ENCODE measurements at regions not wholly inside any gene's neighbourhood (a gene's known extent, or its start where the extent isn't known, plus 50 kb on each side); places are given as distances from the start of the nearest gene placed in this dataset.

DNA sequence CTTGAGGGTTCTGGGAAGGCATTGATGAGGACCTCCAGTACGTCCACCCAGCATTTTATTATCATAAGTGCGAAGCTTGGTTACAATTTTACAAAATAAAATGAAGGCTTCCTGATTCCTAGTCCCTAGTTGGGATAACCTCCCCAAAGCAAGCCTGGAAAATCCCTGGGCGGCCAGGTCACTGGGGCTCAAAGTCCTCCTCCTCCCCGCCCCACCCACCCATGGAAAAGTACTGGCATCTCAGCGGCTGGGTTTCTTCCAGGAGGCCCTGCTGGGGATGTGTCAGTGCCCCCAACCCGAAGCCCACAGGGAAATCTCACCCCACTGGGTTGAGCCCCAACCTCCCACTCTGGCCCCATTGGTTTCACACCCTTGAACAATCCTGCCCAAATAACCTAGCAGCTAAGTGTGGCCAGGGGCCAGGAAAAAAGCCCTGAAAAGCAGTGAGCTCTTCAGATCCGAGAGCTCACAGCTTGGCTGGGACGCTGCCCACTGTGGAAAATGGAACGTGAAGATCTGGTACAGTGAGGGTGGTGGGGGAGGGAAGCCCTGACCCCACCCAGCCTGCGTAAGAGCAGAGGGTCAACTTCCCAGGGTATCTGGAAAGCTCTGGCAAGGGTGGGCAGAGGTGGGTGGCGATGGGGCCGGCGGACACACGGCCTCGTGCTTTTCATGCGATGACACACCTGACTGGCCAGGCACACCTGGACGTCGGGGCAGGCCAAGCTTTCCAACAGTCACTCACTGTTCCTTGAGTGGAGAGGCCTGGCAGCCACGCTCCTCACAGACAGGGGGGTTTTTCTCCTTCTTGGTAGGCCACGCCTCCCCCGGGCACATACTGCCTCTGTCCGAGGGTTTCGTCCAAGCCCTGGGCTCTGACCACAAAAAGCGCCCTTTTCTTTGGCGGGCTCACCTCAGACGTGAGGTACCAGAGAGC, 324.5 kb downstream of the SOX9 start:
- Histone ChIP-seq H3K27me3 (no peaks in the 10 kb centered on the region), H3K4me3 (no peak overlapping the region), H3K9me3 (no peaks in the 10 kb centered on the region), H3K4me1 (no peaks in the 10 kb centered on the region), H3K27ac (no peak overlapping the region), H3K36me3 (ENCODE audit: low read depth, missing control alignments) (no peaks in the 10 kb centered on the region)
- WGBS, 2 donors = 85 to 86% methylated on average over 24 to 26 of the region's 26 CpGs
- intact Hi-C loops (cut with DNase I; ENCODE audit: low total_unique reads) = no loop called here
- TF ChIP-seq POLR2A (IDR thresholded peaks at IDR 0.05) = no peak
- TF ChIP-seq, protein P1, sequence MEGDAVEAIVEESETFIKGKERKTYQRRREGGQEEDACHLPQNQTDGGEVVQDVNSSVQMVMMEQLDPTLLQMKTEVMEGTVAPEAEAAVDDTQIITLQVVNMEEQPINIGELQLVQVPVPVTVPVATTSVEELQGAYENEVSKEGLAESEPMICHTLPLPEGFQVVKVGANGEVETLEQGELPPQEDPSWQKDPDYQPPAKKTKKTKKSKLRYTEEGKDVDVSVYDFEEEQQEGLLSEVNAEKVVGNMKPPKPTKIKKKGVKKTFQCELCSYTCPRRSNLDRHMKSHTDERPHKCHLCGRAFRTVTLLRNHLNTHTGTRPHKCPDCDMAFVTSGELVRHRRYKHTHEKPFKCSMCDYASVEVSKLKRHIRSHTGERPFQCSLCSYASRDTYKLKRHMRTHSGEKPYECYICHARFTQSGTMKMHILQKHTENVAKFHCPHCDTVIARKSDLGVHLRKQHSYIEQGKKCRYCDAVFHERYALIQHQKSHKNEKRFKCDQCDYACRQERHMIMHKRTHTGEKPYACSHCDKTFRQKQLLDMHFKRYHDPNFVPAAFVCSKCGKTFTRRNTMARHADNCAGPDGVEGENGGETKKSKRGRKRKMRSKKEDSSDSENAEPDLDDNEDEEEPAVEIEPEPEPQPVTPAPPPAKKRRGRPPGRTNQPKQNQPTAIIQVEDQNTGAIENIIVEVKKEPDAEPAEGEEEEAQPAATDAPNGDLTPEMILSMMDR (IDR thresholded peaks at IDR 0.05) = no peak
- no peak for DNase-seq

DNA sequence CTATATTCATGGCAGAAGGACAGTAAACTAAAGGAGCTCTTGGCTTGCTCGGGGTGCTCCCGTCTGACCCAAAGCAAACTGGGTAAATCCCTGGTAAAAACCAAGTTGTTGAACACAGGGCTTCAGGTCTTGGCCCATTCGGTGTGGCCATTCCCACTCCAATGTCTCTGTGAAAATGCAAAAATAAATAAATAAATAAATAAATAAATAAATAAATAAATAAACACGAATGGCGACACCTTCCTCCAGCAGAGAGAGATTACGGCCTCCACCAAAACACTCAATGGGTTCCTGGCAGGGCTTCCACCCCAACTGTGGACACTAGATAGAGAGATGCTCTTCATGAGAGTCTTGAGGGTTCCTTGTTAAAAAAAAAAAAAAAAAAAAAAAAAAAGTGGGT, 325.3 kb downstream of the SOX9 start:
- no peaks in the 10 kb centered on the region for H3K9me3 ChIP-seq
- TF ChIP-seq, protein P1 (IDR thresholded peaks at IDR 0.05) = no peak
- TF ChIP-seq POLR2A (IDR thresholded peaks at IDR 0.05) = no peak
- no peak overlapping the region for H3K4me3 ChIP-seq
- no peaks in the 10 kb centered on the region for H3K4me1 ChIP-seq
- intact Hi-C loops (cut with DNase I; ENCODE audit: low total_unique reads) = no loop called here
- H3K36me3 ChIP-seq (ENCODE audit: low read depth, missing control alignments) = no peaks in the 10 kb centered on the region
- DNase-seq = no peak
- H3K27me3 ChIP-seq = no peaks in the 10 kb centered on the region
- no peak overlapping the region for H3K27ac ChIP-seq
- 95 to 99% methylated on average over 6 of the region's 6 CpGs for WGBS, 2 donors

DNA sequence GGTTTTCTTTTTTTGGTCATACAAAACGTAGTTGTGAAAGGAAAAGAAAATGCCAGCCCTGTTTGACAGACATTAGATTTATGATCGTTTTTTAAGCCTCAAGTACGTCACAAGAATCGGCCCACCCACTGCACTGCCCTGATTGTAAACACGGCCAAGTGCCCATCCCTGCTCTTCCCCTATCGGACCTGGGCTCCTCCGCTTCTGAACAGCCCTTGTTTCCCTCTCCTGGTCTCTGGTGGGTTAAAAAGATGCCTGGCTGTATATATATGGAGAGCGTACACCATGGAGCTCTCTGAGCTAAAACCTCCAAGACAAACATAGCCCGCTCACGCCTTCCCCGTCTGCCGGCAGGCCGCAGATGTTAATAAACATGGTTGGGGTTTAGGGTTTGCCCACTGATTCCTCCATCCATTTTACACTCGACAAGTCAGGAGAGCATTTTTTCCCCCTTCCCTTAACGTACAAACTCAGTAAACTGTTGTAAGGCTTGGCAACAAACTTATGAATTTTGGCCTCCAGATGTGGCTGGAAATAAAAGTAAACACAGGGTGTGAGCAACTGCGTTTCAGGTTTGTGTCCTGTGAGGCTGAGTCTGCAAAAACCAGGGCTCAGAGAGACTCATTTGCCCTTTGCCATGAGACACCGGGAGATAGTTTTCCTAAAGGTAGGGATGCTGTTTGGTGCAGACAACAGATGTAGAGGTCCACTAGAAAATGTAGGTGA, 325.9 kb downstream of the SOX9 start:
- H3K4me1 ChIP-seq = no peaks in the 10 kb centered on the region
- no peaks in the 10 kb centered on the region for H3K27me3 ChIP-seq
- intact Hi-C loops (cut with DNase I; ENCODE audit: low total_unique reads) = no loop called here
- DNase-seq = no peak
- TF ChIP-seq, protein P1 (IDR thresholded peaks at IDR 0.05) = no peak
- no peak for TF ChIP-seq POLR2A (IDR thresholded peaks at IDR 0.05)
- H3K9me3 ChIP-seq = no peaks in the 10 kb centered on the region
- H3K4me3 ChIP-seq = no peak overlapping the region
- 76 to 78% methylated on average over 17 of the region's 17 CpGs for WGBS, 2 donors
- no peaks in the 10 kb centered on the region for H3K36me3 ChIP-seq (ENCODE audit: low read depth, missing control alignments)
- no peak overlapping the region for H3K27ac ChIP-seq

DNA sequence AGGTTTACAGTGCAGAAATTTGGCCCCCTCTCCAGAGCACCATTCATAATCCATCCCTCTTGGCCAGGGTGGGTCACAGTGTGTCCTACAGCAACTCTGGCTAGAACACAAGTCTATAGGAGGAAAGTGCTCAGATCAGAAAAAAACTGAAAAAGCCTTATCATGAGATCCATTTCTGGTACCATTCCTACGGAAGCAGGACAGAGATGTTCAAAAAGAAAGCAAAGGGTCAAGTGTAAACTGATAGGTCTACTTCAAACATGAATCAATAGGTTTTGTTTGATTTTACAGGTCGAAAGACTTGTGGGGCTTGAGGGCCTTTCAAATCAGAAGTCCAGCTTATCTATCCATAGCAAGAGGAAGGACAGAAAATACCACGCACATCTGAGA, 326.4 kb downstream of the SOX9 start:
- Histone ChIP-seq H3K27me3 (no peaks in the 10 kb centered on the region), H3K27ac (no peak overlapping the region), H3K4me3 (no peak overlapping the region), H3K4me1 (no peaks in the 10 kb centered on the region), H3K36me3 (ENCODE audit: low read depth, missing control alignments) (no peaks in the 10 kb centered on the region), H3K9me3 (no peaks in the 10 kb centered on the region)
- TF ChIP-seq, protein P1 (IDR thresholded peaks at IDR 0.05) = no peak
- no peak for TF ChIP-seq POLR2A (IDR thresholded peaks at IDR 0.05)
- DNase-seq = no peak
- intact Hi-C loops (cut with DNase I; ENCODE audit: low total_unique reads) = no loop called here
- WGBS, 2 donors = 87% methylated on average over 3 of the region's 3 CpGs

All from testis (tissue), 2 donors.